ENCODE measurements at regions not wholly inside any gene's neighbourhood (a gene's known extent, or its start where the extent isn't known, plus 50 kb on each side); places are given as distances from the start of the nearest gene placed in this dataset.

GRCh38 chr18:72360634-72361033, 183.5 kb downstream of the CBLN2 start:
- DNase-seq (ENCODE audit: low read depth) = no peak

GRCh38 chr18:72342933-72343332, 201.2 kb downstream of the CBLN2 start:
- DNase-seq (ENCODE audit: low read depth) = peak; percentile 10

DNA sequence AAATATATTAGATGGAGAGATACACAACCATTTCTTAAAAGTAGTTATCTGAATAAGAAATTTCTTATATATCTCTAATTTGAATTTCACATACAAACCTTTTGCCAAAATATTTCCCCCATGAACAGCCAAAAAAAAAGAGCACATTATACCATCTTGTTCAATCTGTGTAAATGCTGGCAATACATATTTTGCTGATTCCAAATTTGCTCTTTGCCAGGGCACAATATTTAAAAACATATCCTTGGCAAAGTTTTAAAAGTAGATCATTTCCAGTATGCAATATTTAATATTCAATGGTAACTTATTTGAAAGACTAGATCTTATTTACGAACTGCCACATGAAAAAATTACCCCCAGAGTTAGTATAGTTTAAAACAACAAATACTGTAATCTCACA, 204.2 kb downstream of the CBLN2 start:
- DNase-seq (ENCODE audit: low read depth) = no peak

DNA sequence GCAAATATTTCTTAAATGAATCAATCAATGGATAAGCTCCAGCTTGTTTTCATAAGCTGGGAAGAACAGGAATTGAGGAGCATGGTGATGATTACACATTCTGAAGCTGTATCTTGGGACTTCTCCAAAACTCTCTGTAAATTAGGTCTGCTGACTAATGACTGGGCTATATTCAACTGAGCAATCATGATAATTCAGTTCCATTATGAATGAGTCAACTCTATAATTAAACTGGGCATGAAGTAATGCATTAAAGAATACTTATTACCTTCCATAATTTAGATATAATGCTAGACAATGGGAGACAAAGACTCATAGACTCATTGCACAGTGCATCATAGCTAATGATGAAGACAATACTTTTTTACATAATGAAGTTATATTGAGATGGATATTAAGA, 207.4 kb downstream of the CBLN2 start:
- DNase-seq (ENCODE audit: low read depth) = no peak

DNA sequence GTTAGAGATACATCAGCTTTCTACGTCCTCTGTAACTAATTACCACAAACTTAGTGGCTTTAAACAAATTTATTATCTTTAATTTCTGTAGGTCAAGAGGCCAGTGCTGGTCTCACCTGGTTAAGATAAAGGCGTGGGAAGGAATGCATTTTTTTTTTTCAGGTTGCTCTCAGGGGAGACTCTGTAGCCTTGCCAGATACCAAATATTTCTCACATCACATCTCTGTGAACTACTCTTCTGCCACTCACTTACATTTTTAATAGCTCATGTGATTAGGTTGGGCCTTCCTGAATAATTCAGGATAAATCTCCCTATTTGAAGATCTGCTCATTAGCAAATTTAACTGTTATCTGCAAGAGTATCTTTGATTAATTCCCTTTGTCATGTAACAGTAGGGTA, 214.6 kb downstream of the CBLN2 start:
- no peak for DNase-seq (ENCODE audit: low read depth)

GRCh38 chr18:72325307-72325706, 218.8 kb downstream of the CBLN2 start:
- DNase-seq (ENCODE audit: low read depth) = no peak

- DNase-seq (ENCODE audit: low read depth) = no peak
These were observed 219.5 kb downstream of the CBLN2 start for GRCh38 chr18:72324677-72325076.

- DNase-seq (ENCODE audit: low read depth) = no peak
These were observed 227.6 kb downstream of the CBLN2 start for GRCh38 chr18:72316497-72316896.

DNA sequence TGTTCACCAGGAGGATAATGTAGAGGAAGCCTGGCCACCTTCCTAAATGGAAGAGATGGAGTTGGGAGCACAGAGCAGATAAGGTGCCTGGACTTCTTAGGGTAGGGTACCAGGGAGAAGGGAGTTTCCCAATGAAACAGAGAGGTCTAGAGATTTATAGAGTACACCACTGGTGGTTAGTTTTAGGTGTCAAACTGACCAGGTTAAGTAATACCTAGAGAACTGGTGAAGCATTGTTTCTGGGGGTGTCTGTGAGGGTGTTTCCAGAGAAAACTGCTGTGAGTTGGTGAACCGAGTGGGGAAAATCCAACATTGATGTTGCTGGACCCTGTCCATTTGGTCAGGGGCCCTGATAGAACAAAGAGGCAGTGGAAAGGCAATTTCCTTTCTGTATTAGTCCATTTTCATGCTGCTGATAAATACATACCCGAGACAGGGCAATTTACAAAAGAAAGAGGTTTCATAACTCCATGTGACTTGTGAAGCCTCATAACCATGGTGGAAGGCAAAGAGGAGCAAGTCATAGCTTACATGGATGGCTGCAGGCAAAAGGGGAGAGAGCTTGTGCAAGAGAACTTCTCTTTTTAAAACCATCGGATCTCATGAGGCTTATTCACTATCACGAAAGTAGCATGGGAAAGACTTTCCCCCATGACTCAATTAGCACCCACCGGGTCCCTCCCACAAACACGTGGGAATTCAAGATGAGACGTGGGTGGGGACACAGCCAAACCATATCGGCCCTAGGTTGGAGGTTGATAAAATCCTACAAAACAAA, 260.8 kb downstream of the CBLN2 start:
- DNase-seq (ENCODE audit: low read depth) = no peak

DNA sequence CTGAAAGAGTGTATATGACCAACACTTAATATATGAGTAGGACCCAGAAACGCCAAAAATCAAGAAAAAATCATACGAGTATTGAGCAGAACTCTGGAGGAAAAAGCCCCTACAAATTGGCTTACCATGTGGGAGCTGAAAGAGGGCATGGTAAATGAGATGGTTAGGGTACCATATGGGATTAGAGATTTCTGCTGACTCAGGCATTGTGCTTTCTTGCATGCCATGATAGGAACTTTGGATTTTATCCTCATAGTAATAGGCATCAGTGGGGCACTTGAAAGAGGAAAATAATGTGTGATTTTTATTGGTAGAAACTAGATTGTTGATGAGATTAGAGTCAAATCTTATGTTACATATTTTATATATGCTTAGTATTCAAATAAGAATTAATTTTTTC, 271.1 kb downstream of the CBLN2 start:
- DNase-seq (ENCODE audit: low read depth) = no peak

- no peak for DNase-seq (ENCODE audit: low read depth)
These were observed 282.6 kb downstream of the CBLN2 start for GRCh38 chr18:72261590-72261989.

GRCh38 chr18:72246076-72246475, 298.1 kb downstream of the CBLN2 start:
- no peak for DNase-seq (ENCODE audit: low read depth)

- DNase-seq (ENCODE audit: low read depth) = no peak
These were observed 308.7 kb downstream of the CBLN2 start for GRCh38 chr18:72235422-72235821.

DNA sequence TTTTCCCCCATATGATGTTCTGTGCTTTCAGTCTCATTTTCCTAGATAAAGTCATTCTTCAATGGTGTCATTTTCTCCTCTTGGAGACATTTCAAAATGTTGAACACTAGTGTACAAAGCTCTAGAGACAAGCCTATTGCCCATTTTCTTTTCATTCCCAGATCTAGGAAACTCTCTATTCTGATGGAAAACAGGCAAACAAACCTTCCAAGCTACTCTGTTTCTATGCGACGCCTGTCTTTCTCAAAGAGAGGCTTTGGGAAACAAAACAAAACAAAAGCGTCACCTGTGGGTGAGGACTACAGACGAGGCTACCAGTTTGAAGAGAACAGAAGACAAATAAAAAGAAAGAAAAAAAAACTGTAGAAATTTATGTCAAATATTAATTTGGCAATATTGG, 311.0 kb downstream of the CBLN2 start:
- no peak for DNase-seq (ENCODE audit: low read depth)

DNA sequence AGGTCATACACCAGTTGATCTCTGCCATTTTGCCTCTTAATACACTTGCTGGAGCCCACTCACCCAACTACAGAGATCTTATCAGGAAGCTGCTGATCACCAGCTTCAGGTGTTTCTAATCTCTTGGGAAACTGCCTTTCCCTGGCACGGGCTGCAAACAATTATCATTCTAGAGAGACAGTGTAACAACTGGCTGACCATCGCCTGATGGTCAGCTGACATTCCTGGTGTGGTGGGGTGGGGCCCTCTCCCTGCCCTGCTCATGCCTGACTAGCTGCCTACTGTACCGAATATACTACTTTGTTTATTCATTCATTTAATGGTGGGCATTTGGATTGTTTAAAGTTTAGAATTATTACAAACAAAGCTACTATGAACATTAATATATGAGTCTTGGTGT, 311.5 kb downstream of the CBLN2 start:
- DNase-seq (ENCODE audit: low read depth) = no peak

DNA sequence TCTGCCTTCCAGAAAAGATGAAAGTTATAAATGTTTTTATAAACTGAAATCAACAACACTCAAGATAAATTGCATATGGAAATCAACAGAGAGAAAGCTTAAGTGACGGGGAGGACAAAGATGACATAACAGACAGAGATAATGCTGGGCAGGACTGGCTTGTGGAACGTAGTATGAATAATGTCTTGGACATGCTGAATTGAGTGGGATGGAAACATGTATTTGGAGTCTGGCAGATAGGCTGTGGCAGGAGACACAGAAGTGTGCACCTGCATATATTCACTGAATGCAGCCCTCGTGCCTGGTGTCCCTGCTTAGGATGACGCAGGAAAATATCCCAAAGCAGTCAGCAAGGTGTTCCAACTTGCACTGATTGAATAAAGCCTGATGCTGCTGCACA, 318.2 kb downstream of the CBLN2 start:
- no peak for DNase-seq (ENCODE audit: low read depth)

- DNase-seq (ENCODE audit: low read depth) = no peak
These were observed 320.4 kb downstream of the CBLN2 start for GRCh38 chr18:72223733-72224132.

GRCh38 chr18:72208920-72209676, 335.0 kb downstream of the CBLN2 start:
- DNase-seq (ENCODE audit: low read depth) = no peak

GRCh38 chr18:72207280-72207679, 336.9 kb downstream of the CBLN2 start:
- no peak for DNase-seq (ENCODE audit: low read depth)

GRCh38 chr18:72206814-72207213, 337.3 kb downstream of the CBLN2 start:
- no peak for DNase-seq (ENCODE audit: low read depth)

DNA sequence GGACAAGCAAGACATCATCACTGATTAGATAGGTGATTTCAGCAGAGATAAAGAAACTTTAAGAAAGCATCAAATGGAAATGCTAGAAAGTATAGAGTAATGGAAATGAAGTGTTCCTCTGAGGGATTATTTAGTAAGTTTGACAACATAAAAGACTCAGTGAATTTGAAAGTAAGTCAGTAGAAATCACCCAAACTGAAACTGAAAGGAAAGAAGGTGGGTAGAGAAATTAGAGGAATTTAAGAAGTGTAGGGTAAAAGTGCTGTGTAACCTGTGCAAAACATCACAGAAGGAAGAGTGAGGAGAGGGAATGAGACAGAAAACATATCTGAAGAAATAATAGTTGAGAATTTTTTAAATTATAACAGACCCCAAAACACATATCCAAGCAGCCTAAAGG, 343.1 kb downstream of the CBLN2 start:
- DNase-seq (ENCODE audit: low read depth) = no peak

DNA sequence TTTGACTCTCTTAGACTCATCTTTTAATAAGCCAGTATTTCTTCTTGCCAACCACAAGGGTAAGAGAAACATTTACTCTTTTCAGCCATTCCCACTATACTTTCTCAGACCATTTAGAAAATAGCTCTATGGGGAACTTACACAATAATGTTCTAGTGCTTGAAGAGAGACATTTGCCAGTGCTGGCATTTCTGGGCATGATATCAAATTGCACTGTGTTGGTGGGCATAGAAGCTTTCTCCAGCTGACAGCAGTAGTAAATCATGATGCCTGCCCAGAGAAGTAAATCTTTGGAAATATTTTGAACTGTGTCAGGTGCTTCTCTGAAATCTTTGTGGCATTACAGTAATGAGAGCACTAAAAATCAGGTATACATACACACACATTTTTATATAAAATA, 346.6 kb downstream of the CBLN2 start:
- DNase-seq (ENCODE audit: low read depth) = no peak

- no peak for DNase-seq (ENCODE audit: low read depth)
These were observed 350.1 kb downstream of the CBLN2 start for GRCh38 chr18:72194072-72194471.

DNA sequence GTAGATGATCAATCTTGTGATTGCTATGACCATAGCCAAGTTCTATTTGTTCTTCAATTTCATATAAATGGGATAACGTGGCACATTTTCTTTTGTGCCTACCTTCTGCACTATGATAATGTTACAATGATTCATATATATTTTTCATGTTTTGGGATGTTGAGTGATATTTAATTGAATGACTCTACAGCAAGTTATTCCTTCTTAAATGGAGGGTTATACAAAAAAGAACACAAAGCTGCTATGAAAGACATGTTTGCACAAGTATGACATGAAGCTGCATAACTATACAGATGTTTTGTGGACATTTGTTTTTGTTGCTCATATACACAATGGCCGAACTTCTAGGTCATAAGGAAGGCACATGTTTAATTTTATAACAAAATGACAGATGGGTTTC, 356.2 kb downstream of the CBLN2 start:
- DNase-seq (ENCODE audit: low read depth) = no peak
